ENCODE measurements at regions not wholly inside any gene's neighbourhood (a gene's known extent, or its start where the extent isn't known, plus 50 kb on each side); places are given as distances from the start of the nearest gene placed in this dataset.

- no peak overlapping the region for H3K4me2 ChIP-seq (ENCODE audit: low read depth, low read length)
- H3F3A ChIP-seq (ENCODE audit: insufficient read depth, low read length): no peaks in the 10 kb centered on the region
- no peak overlapping the region for H3K4me3 ChIP-seq (ENCODE audit: low read length)
- H3K36me3 ChIP-seq (replicated peaks; ENCODE audit: insufficient read depth, low read length): no peaks in the 10 kb centered on the region
- no peaks in the 10 kb centered on the region for H3K9me2 ChIP-seq (replicated peaks; ENCODE audit: insufficient read depth, low read length)
- H3K9me3 ChIP-seq (replicated peaks; ENCODE audit: insufficient read depth, low read length): no peaks in the 10 kb centered on the region
- no peak for TF ChIP-seq EZH2 (optimal IDR thresholded peaks at IDR 0.05; ENCODE audit: low read depth, low read length)
- TF ChIP-seq CTCF (IDR thresholded peaks at IDR 0.05; ENCODE audit: low read length): no peak
- no peak for TF ChIP-seq EZH2phosphoT487 (IDR thresholded peaks at IDR 0.05; ENCODE audit: low read length)
- H3K27me3 ChIP-seq (replicated peaks; ENCODE audit: insufficient read depth, low read length): no peaks in the 10 kb centered on the region
- no peaks in the 10 kb centered on the region for H3K4me1 ChIP-seq (ENCODE audit: low read length)
- DNase-seq: no peak
- no peak overlapping the region for H3K27ac ChIP-seq (ENCODE audit: low read length)
- H3K79me2 ChIP-seq (ENCODE audit: low read length): no peaks in the 10 kb centered on the region
- H2AFZ ChIP-seq (ENCODE audit: low read length): no peak overlapping the region
- H3K9ac ChIP-seq (ENCODE audit: low read length): no peak overlapping the region
- no peaks in the 10 kb centered on the region for H4K20me1 ChIP-seq (ENCODE audit: insufficient read depth, low read length)
Measured at GRCh38 chr9:107222020-107222522, 61.0 kb upstream of the RAD23B start.

GRCh38 chr9:107223381-107223780 is 59.7 kb upstream of the RAD23B start:
- Histone ChIP-seq H3K27ac (ENCODE audit: low read length) (no peak overlapping the region), H3K36me3 (replicated peaks; ENCODE audit: insufficient read depth, low read length) (no peaks in the 10 kb centered on the region), H2AFZ (ENCODE audit: low read length) (no peak overlapping the region), H3K9ac (ENCODE audit: low read length) (no peak overlapping the region), H3F3A (ENCODE audit: insufficient read depth, low read length) (no peaks in the 10 kb centered on the region), H3K4me1 (ENCODE audit: low read length) (no peaks in the 10 kb centered on the region), H3K79me2 (ENCODE audit: low read length) (no peaks in the 10 kb centered on the region), H3K9me3 (replicated peaks; ENCODE audit: insufficient read depth, low read length) (no peaks in the 10 kb centered on the region), H4K20me1 (ENCODE audit: insufficient read depth, low read length) (no peaks in the 10 kb centered on the region), H3K9me2 (replicated peaks; ENCODE audit: insufficient read depth, low read length) (no peaks in the 10 kb centered on the region), H3K4me2 (ENCODE audit: low read depth, low read length) (no peak overlapping the region), H3K4me3 (ENCODE audit: low read length) (no peak overlapping the region), H3K27me3 (replicated peaks; ENCODE audit: insufficient read depth, low read length) (no peaks in the 10 kb centered on the region)
- TF ChIP-seq EZH2 (optimal IDR thresholded peaks at IDR 0.05; ENCODE audit: low read depth, low read length) (no peak), EZH2phosphoT487 (IDR thresholded peaks at IDR 0.05; ENCODE audit: low read length) (no peak), CTCF (IDR thresholded peaks at IDR 0.05; ENCODE audit: low read length) (no peak)
- DNase-seq: no peak

- no peaks in the 10 kb centered on the region for H3K79me2 ChIP-seq (ENCODE audit: low read length)
- no peak overlapping the region for H3K4me2 ChIP-seq (ENCODE audit: low read depth, low read length)
- no peaks in the 10 kb centered on the region for H3F3A ChIP-seq (ENCODE audit: insufficient read depth, low read length)
- H3K27me3 ChIP-seq (replicated peaks; ENCODE audit: insufficient read depth, low read length): no peaks in the 10 kb centered on the region
- TF ChIP-seq EZH2 (optimal IDR thresholded peaks at IDR 0.05; ENCODE audit: low read depth, low read length) (no peak), CTCF (IDR thresholded peaks at IDR 0.05; ENCODE audit: low read length) (no peak), EZH2phosphoT487 (IDR thresholded peaks at IDR 0.05; ENCODE audit: low read length) (no peak)
- no peak overlapping the region for H3K4me3 ChIP-seq (ENCODE audit: low read length)
- no peaks in the 10 kb centered on the region for H3K9me3 ChIP-seq (replicated peaks; ENCODE audit: insufficient read depth, low read length)
- no peaks in the 10 kb centered on the region for H3K9me2 ChIP-seq (replicated peaks; ENCODE audit: insufficient read depth, low read length)
- H2AFZ ChIP-seq (ENCODE audit: low read length): no peak overlapping the region
- no peak overlapping the region for H3K27ac ChIP-seq (ENCODE audit: low read length)
- H4K20me1 ChIP-seq (ENCODE audit: insufficient read depth, low read length): no peaks in the 10 kb centered on the region
- H3K36me3 ChIP-seq (replicated peaks; ENCODE audit: insufficient read depth, low read length): no peaks in the 10 kb centered on the region
- DNase-seq: no peak
- no peak overlapping the region for H3K9ac ChIP-seq (ENCODE audit: low read length)
- no peaks in the 10 kb centered on the region for H3K4me1 ChIP-seq (ENCODE audit: low read length)
Measured at GRCh38 chr9:107224252-107224651, 58.8 kb upstream of the RAD23B start.

Data from MM.1S (cell line).